22Rv1 (cell line): ENCODE measurements at regions not wholly inside any gene's neighbourhood (a gene's known extent, or its start where the extent isn't known, plus 50 kb on each side); places are given as distances from the start of the nearest gene placed in this dataset.
"Not testable (repeated sequence)": the region's sequence is repeated elsewhere in the genome, so short reads cannot be mapped to it uniquely, and the experiment has no call there.

Experiments used
- H3K27ac ChIP-seq: fragments of 450-650 bp; 2 replicates; pipeline ENCODE4 v1.5.1; 2017
- ZFX ChIP-seq: fragments of 450-650 bp; IDR thresholded peaks from 2 replicates; pipeline ENCODE4 v1.6.1; 2017; ENCODE audit warnings: antibody characterized with exemption, borderline replicate concordance
- TF ChIP-seq, protein P1 (sequence below): fragments of 450-650 bp; IDR thresholded peaks from 2 replicates; pipeline ENCODE4 v1.5.1; 2017; ENCODE audit warnings: mild to moderate bottlenecking

- TF ChIP-seq, protein P1, sequence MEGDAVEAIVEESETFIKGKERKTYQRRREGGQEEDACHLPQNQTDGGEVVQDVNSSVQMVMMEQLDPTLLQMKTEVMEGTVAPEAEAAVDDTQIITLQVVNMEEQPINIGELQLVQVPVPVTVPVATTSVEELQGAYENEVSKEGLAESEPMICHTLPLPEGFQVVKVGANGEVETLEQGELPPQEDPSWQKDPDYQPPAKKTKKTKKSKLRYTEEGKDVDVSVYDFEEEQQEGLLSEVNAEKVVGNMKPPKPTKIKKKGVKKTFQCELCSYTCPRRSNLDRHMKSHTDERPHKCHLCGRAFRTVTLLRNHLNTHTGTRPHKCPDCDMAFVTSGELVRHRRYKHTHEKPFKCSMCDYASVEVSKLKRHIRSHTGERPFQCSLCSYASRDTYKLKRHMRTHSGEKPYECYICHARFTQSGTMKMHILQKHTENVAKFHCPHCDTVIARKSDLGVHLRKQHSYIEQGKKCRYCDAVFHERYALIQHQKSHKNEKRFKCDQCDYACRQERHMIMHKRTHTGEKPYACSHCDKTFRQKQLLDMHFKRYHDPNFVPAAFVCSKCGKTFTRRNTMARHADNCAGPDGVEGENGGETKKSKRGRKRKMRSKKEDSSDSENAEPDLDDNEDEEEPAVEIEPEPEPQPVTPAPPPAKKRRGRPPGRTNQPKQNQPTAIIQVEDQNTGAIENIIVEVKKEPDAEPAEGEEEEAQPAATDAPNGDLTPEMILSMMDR, result no peak
- TF ChIP-seq ZFX, result no peak
- H3K27ac ChIP-seq, result no peak overlapping the region
These were observed 812.3 kb upstream of the FRG1 start for GRCh38 chr4:189128341-189128740.

DNA sequence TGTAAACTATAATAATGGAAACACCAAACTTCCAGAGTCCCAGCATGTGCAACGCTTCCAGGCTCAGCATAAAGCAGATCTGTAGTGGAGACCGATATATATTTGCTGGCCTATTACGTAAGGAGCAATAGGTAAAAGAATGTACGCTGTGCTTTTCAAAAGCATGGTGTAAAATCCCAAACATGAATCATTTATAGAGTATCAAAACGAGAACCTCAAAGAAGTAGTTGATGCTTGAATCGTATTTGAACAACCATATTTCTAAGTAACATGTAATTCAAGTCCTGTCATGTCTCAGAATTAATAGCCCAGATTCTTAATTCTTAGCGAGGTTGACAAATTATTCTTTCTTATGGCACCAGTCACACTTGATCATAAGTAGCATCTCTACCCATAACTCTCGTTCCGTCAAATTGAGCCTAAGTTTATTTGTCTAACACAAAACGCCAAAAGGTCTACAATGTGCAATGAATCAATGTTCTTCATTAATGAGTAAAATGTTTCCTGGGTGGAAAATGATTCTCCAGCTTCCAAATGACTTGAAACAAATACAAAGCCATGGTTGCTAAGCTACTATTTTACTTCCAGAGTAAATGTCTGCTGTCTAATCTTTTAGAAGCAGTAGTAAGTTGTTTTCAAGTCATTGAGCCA is 811.5 kb upstream of the FRG1 start:
- no peak for TF ChIP-seq ZFX
- TF ChIP-seq, protein P1, result no peak
- no peak overlapping the region for H3K27ac ChIP-seq

DNA sequence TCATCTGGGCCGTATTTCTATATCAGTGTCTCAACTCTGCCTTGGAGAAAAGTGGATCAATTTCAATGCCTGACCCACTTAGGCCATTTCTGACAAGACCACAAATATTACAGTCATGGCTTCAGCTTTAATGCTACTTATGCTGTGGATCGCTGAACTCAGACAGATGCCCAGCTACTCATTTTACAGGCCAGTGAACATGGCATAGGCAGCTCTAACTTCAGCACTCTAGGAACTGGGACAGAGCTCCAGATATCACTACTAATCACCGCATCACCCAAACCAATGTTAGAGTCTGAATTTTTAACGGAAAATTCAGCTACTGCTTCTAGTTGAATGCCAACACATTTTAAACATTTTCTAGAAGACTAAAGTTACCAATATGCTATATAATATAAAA is 809.6 kb upstream of the FRG1 start:
- TF ChIP-seq, protein P1, result no peak
- TF ChIP-seq ZFX, result no peak
- H3K27ac ChIP-seq, result no peak overlapping the region

GRCh38 chr4:189136462-189136861 is 804.2 kb upstream of the FRG1 start:
- no peak overlapping the region for H3K27ac ChIP-seq
- TF ChIP-seq ZFX, result no peak
- TF ChIP-seq, protein P1, result no peak

GRCh38 chr4:189143263-189143952 is 797.3 kb upstream of the FRG1 start:
- H3K27ac ChIP-seq, result no peak overlapping the region

GRCh38 chr4:189147005-189147929 is 793.4 kb upstream of the FRG1 start:
- no peak for TF ChIP-seq ZFX
- TF ChIP-seq, protein P1, result no peak

More at GRCh38 chr4:189143263-189143952, 797.3 kb upstream of the FRG1 start:
- TF ChIP-seq, protein P1, result no peak
- no peak for TF ChIP-seq ZFX

DNA sequence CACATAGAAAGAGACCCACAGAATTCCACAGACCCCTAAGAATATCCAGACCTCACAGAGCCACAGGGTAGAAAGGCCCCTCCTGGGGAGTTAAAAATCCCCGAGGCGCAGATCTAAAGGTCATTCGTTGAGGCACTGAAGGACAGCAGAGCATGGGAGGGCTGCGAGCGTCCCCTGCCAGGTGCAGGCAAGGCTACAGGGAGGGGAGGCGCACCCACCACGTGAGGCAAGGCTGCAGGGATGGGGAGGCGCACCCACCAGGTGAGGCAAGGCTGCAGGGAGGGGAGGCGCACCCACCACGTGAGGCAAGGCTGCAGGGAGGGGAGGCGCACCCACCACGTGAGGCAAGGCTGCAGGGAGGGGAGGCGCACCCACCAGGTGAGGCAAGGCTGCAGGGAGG is 785.6 kb upstream of the FRG1 start:
- not testable (repeated sequence) for H3K27ac ChIP-seq

More at GRCh38 chr4:189147005-189147929, 793.4 kb upstream of the FRG1 start:
- H3K27ac ChIP-seq, result no peak overlapping the region
